CD1c-positive myeloid dendritic cell (primary cell): ENCODE measurements at regions not wholly inside any gene's neighbourhood (a gene's known extent, or its start where the extent isn't known, plus 50 kb on each side); places are given as distances from the start of the nearest gene placed in this dataset.
"Not testable (repeated sequence)": the region's sequence is repeated elsewhere in the genome, so short reads cannot be mapped to it uniquely, and the experiment has no call there.

Experiments used
- DNase-seq: peaks from one replicate; pipeline ENCODE4 v3.0.0-alpha.2; 2016; ENCODE audit errors: extremely low spot score

GRCh38 chr9:109597496-109597895 lies 99.4 kb upstream of the PTPN3 start:
- no peak for DNase-seq

GRCh38 chr9:109599131-109599530 lies 101.0 kb upstream of the PTPN3 start:
- no peak for DNase-seq

- no peak for DNase-seq
Observed at GRCh38 chr9:109599711-109600110, 101.6 kb upstream of the PTPN3 start.

GRCh38 chr9:109600142-109600541 lies 102.0 kb upstream of the PTPN3 start:
- DNase-seq: no peak

GRCh38 chr9:109601181-109601580 lies 103.1 kb upstream of the PTPN3 start:
- no peak for DNase-seq

- DNase-seq: no peak
Observed at GRCh38 chr9:109602987-109603386, 104.9 kb upstream of the PTPN3 start.

- no peak for DNase-seq
Observed at GRCh38 chr9:109604131-109604530, 106.0 kb upstream of the PTPN3 start.

- no peak for DNase-seq
Observed at GRCh38 chr9:109604781-109605180, 106.7 kb upstream of the PTPN3 start.

- no peak for DNase-seq
Observed at GRCh38 chr9:109609060-109609459, 111.0 kb upstream of the PTPN3 start.

GRCh38 chr9:109616571-109617120 lies 118.5 kb upstream of the PTPN3 start:
- DNase-seq: no peak

GRCh38 chr9:109619310-109619709 lies 121.2 kb upstream of the PTPN3 start:
- no peak for DNase-seq

- no peak for DNase-seq
Observed at GRCh38 chr9:109624143-109624542, 126.0 kb upstream of the PTPN3 start.

- no peak for DNase-seq
Observed at GRCh38 chr9:109624896-109625295, 126.8 kb upstream of the PTPN3 start.

GRCh38 chr9:109627042-109627441 lies 128.9 kb upstream of the PTPN3 start:
- DNase-seq: no peak

- no peak for DNase-seq
Observed at GRCh38 chr9:109629615-109630014, 131.5 kb upstream of the PTPN3 start.

GRCh38 chr9:109632817-109633216 lies 134.7 kb upstream of the PTPN3 start:
- no peak for DNase-seq

- no peak for DNase-seq
Observed at GRCh38 chr9:109639674-109640579, 140.1 kb upstream of the PALM2AKAP2 start.

- no peak for DNase-seq
Observed at GRCh38 chr9:109640580-109641371, 139.2 kb upstream of the PALM2AKAP2 start.

GRCh38 chr9:109641372-109641659 lies 138.7 kb upstream of the PALM2AKAP2 start:
- no peak for DNase-seq

- DNase-seq: no peak
Observed at GRCh38 chr9:109652112-109652511, 127.9 kb upstream of the PALM2AKAP2 start.

GRCh38 chr9:109652971-109653370 lies 127.0 kb upstream of the PALM2AKAP2 start:
- no peak for DNase-seq

- no peak for DNase-seq
Observed at GRCh38 chr9:109653470-109653869, 126.5 kb upstream of the PALM2AKAP2 start.

- DNase-seq: not testable (repeated sequence)
Observed at GRCh38 chr9:109663978-109664377, 116.0 kb upstream of the PALM2AKAP2 start.
